A549 (cell line): ENCODE measurements at regions not wholly inside any gene's neighbourhood (a gene's known extent, or its start where the extent isn't known, plus 50 kb on each side); places are given as distances from the start of the nearest gene placed in this dataset.

ENCODE experiments used
- ATAC-seq, 2 experiments: fragments of 200-7000 bp in 1 of 2; fragments of >200 bp in 1 of 2; cut with Nextera tagmentation in 1 of 2; cut with Tn5 transposase in 1 of 2; 3 replicates each; pipeline versions ENCODE4 v1.8.0 to v1.9.1; 2018 to 2020; ENCODE audit warnings: mild to moderate bottlenecking in 1 of 2, moderate library complexity in 1 of 2
- CTCF ChIA-PET: fragments of 300-600 bp; sonication (Branson Sonifier 250); formaldehyde crosslinking; extraction: SDS; loops from one replicate; lab custom pipeline; 2021; ENCODE audit warnings: antibody characterized with exemption, inconsistent platforms; lab: Yijun Ruan, JAX
- POLR2A ChIA-PET: fragments of 350-600 bp; formaldehyde crosslinking; extraction: SDS; loops from one replicate; lab custom pipeline; 2021; ENCODE audit warnings: antibody characterized with exemption, inconsistent platforms; lab: Yijun Ruan, JAX
- DNase-seq, 2 experiments: peaks; one replicate each; pipeline versions ENCODE4 v3.0.0 to v3.0.0-alpha.2; 2011 to 2016; ENCODE audit warnings: low read depth in 1 of 2, low spot score in 1 of 2
- FAIRE-seq: peaks from 2 replicates; lab custom pipeline; 2011; peaks lifted over from hg19 to GRCh38; lab: Jason Lieb, UNC
- H3K27ac ChIP-seq, 2 experiments: fragments of >200 bp; sonication (Bioruptor Twin); formaldehyde crosslinking; 3 replicates each; pipeline ENCODE4 v1.5.1; 2016 to 2017
- H3K4me1 ChIP-seq: fragments of >200 bp; sonication (Bioruptor Twin); formaldehyde crosslinking; 3 replicates; pipeline ENCODE4 v1.6.1; 2016
- H3K4me2 ChIP-seq: fragments of >200 bp; sonication (Bioruptor Twin); formaldehyde crosslinking; 3 replicates; pipeline ENCODE4 v1.6.1; 2016
- H3K4me3 ChIP-seq: fragments of >200 bp; sonication (Bioruptor Twin); formaldehyde crosslinking; 3 replicates; pipeline ENCODE4 v1.5.1; 2016
- H3K9me3 ChIP-seq: fragments of >200 bp; sonication (Bioruptor Twin); formaldehyde crosslinking; 3 replicates; pipeline ENCODE4 v1.6.1; 2016
- BHLHE40 ChIP-seq: IDR thresholded peaks from 2 replicates; pipeline ENCODE4 v1.6.1; 2012; ENCODE audit warnings: low read depth, low read length, inconsistent platforms
- CBX8 ChIP-seq: fragments of 200-600 bp; sonication (generic); IDR thresholded peaks from 2 replicates; pipeline ENCODE4 v1.6.1; 2016
- CHD4 ChIP-seq: fragments of 200-600 bp; sonication (generic); IDR thresholded peaks from 2 replicates; pipeline ENCODE4 v1.6.1; 2016; ENCODE audit warnings: antibody characterized with exemption, mild to moderate bottlenecking, borderline replicate concordance
- EHMT2 ChIP-seq: fragments of 200-600 bp; sonication (generic); IDR thresholded peaks from 2 replicates; pipeline ENCODE4 v1.6.1; 2016; ENCODE audit warnings: antibody characterized with exemption, low read depth, mild to moderate bottlenecking, moderate library complexity
- ELK1 ChIP-seq: fragments of 150-350 bp; IDR thresholded peaks from 2 replicates; pipeline ENCODE4 v1.6.1; 2014; ENCODE audit warnings: low read depth, mild to moderate bottlenecking, low read length
- FOSB ChIP-seq: fragments of 250-450 bp; sonication (Bioruptor Pico); IDR thresholded peaks from 2 replicates; pipeline ENCODE4 v1.5.0; 2020; ENCODE audit warnings: mild to moderate bottlenecking, moderate library complexity
- GATA3 ChIP-seq: IDR thresholded peaks from 2 replicates; pipeline ENCODE4 v1.6.1; 2012; ENCODE audit warnings: borderline replicate concordance
- HDAC2 ChIP-seq: fragments of 200-600 bp; sonication (generic); IDR thresholded peaks from 2 replicates; pipeline ENCODE4 v1.6.1; 2016
- HES2 ChIP-seq: fragments of >200 bp; sonication (Bioruptor Twin); formaldehyde crosslinking; IDR thresholded peaks from 2 replicates; pipeline ENCODE4 v1.6.1; 2016
- HEYL ChIP-seq: fragments of 250-450 bp; sonication (Bioruptor Pico); IDR thresholded peaks from 2 replicates; pipeline ENCODE4 v1.8.0; 2021; ENCODE audit warnings: mild to moderate bottlenecking, moderate library complexity
- HMGXB4 ChIP-seq: fragments of 250-450 bp; sonication (Bioruptor Pico); IDR thresholded peaks from 2 replicates; pipeline ENCODE4 v1.5.0; 2021; ENCODE audit warnings: mild to moderate bottlenecking, moderate library complexity, borderline replicate concordance
- HOXB5 ChIP-seq: fragments of 250-450 bp; sonication (Bioruptor Pico); IDR thresholded peaks from 2 replicates; pipeline ENCODE4 v1.5.0; 2020; ENCODE audit warnings: mild to moderate bottlenecking, moderate library complexity
- JUNB ChIP-seq: fragments of >200 bp; sonication (Bioruptor Twin); formaldehyde crosslinking; IDR thresholded peaks from 2 replicates; pipeline ENCODE4 v1.6.1; 2016
- KDM1A ChIP-seq: fragments of 200-600 bp; sonication (generic); IDR thresholded peaks from 2 replicates; pipeline ENCODE4 v1.6.1; 2016; ENCODE audit warnings: low read depth, mild to moderate bottlenecking
- MAFK ChIP-seq: fragments of 450-650 bp; IDR thresholded peaks from 2 replicates; pipeline ENCODE4 v1.6.1; 2014; ENCODE audit not compliant: partially characterized antibody
- NR3C1 ChIP-seq: fragments of >200 bp; sonication (Bioruptor Twin); formaldehyde crosslinking; IDR thresholded peaks from 3 replicates; pipeline ENCODE4 v1.6.1; 2017
- RARB ChIP-seq: fragments of 250-450 bp; sonication (Bioruptor Pico); IDR thresholded peaks from 2 replicates; pipeline ENCODE4 v1.8.0; 2021; ENCODE audit warnings: mild to moderate bottlenecking, moderate library complexity
- REST ChIP-seq: fragments of 200-600 bp; sonication (generic); IDR thresholded peaks from 2 replicates; pipeline ENCODE4 v1.6.1; 2016; ENCODE audit warnings: antibody characterized with exemption, mild to moderate bottlenecking, moderate library complexity
- RFX5 ChIP-seq: fragments of 450-650 bp; IDR thresholded peaks from 2 replicates; pipeline ENCODE4 v1.7.1; 2014; ENCODE audit warnings: antibody characterized with exemption, mild to moderate bottlenecking, moderate library complexity
- SREBF2 ChIP-seq: fragments of 450-650 bp; IDR thresholded peaks from 2 replicates; pipeline ENCODE4 v1.6.1; 2014; ENCODE audit warnings: mild to moderate bottlenecking, moderate library complexity
- ZNF302 ChIP-seq: fragments of 250-450 bp; sonication (Bioruptor Pico); IDR thresholded peaks from 2 replicates; pipeline ENCODE4 v1.9.0; 2021; ENCODE audit warnings: inconsistent platforms, mild to moderate bottlenecking, moderate library complexity
- ZSCAN20 ChIP-seq: fragments of 250-450 bp; sonication (Bioruptor Pico); IDR thresholded peaks from 2 replicates; pipeline ENCODE4 v1.8.0; 2022; ENCODE audit warnings: mild to moderate bottlenecking, moderate library complexity
- WGBS: methylation state at CpG from one replicate; pipeline ENCODE4 v1.1.6; 2017; ENCODE audit errors: missing lambda C conversion rate; 5-methylcytosine and 5-hydroxymethylcytosine counted together

GRCh38 chr10:33777223-33777622 lies 442.8 kb upstream of the NRP1 start:
- no peak overlapping the region for H3K4me3 ChIP-seq
- no peaks in the 10 kb centered on the region for H3K4me1 ChIP-seq
- no peaks in the 10 kb centered on the region for H3K9me3 ChIP-seq
- ATAC-seq (no peak), DNase-seq (no peak)
- CTCF ChIA-PET, result no interaction called here
- WGBS, result 77% methylated on average over 10 of the region's 10 CpGs
- POLR2A ChIA-PET, result no interaction called here
- no peak for TF ChIP-seq ZSCAN20 (CRISPR knock-in tag)
- no peak for TF ChIP-seq REST
- TF ChIP-seq, all 56 proteins: peak for 0
- no peak overlapping the region for H3K27ac ChIP-seq
- no peak overlapping the region for H3K4me2 ChIP-seq
- no peak for FAIRE-seq

- WGBS, result 72% methylated on average over 2 of the region's 2 CpGs
- Histone ChIP-seq H3K4me2 (no peak overlapping the region), H3K27ac (no peak overlapping the region), H3K9me3 (no peaks in the 10 kb centered on the region), H3K4me3 (no peak overlapping the region)
- no peak for ATAC-seq
- CTCF ChIA-PET, result no interaction called here
- no peak for TF ChIP-seq ZNF302 (CRISPR knock-in tag)
- TF ChIP-seq MAFK, result no peak
- TF ChIP-seq CHD4, result no peak
- no peak for TF ChIP-seq RARB
- no peak for TF ChIP-seq HDAC2
- TF ChIP-seq HOXB5 (CRISPR knock-in tag), result no peak
- TF ChIP-seq CBX8, result no peak
- TF ChIP-seq HMGXB4 (CRISPR knock-in tag), result no peak
- no peak for TF ChIP-seq HES2
- TF ChIP-seq HEYL (CRISPR knock-in tag), result no peak
- TF ChIP-seq ELK1, result no peak
- no peak for TF ChIP-seq NR3C1
- no peak for TF ChIP-seq RFX5
- no peak for TF ChIP-seq GATA3
- TF ChIP-seq KDM1A, result no peak
- TF ChIP-seq SREBF2, result no peak
- TF ChIP-seq FOSB (CRISPR knock-in tag), result no peak
- TF ChIP-seq BHLHE40, result no peak
- no peak for TF ChIP-seq EHMT2
- TF ChIP-seq JUNB, result no peak
- TF ChIP-seq, all 56 proteins: peak for 0
- POLR2A ChIA-PET, result no interaction called here
- no peak for DNase-seq
- no peaks in the 10 kb centered on the region for H3K4me1 ChIP-seq
- FAIRE-seq, result no peak
These were observed 442.1 kb upstream of the NRP1 start for GRCh38 chr10:33776419-33777070.
